MM.1S (cell line): ENCODE measurements at regions not wholly inside any gene's neighbourhood (a gene's known extent, or its start where the extent isn't known, plus 50 kb on each side); places are given as distances from the start of the nearest gene placed in this dataset.

Experiments
- DNase-seq: peaks from one replicate; pipeline ENCODE4 v3.0.0-alpha.2; 2015
- H2AFZ ChIP-seq: fragments of 300-600 bp; sonication (generic); 2 replicates; pipeline ENCODE4 v1.6.0; 2016; ENCODE audit warnings: antibody characterized with exemption, low read length
- H3F3A ChIP-seq: fragments of 300-600 bp; sonication (generic); 2 replicates; pipeline ENCODE4 v1.6.1; 2016; ENCODE audit warnings: mild to moderate bottlenecking, antibody characterized with exemption, low read length, moderate library complexity, mixed read lengths; ENCODE audit not compliant: insufficient read depth
- H3K27ac ChIP-seq: fragments of 300-600 bp; sonication (generic); 2 replicates; pipeline ENCODE4 v1.5.1; 2016; ENCODE audit warnings: mild to moderate bottlenecking, low read length
- H3K27me3 ChIP-seq: fragments of 300-600 bp; sonication (generic); replicated peaks from 2 replicates; pipeline ENCODE4 v1.6.0; 2016; ENCODE audit warnings: low read length; ENCODE audit not compliant: insufficient read depth
- H3K36me3 ChIP-seq: fragments of 300-600 bp; sonication (generic); replicated peaks from 2 replicates; pipeline ENCODE4 v1.6.1; 2016; ENCODE audit warnings: mild to moderate bottlenecking, low read length, mixed read lengths; ENCODE audit not compliant: insufficient read depth
- H3K4me1 ChIP-seq: fragments of 300-600 bp; sonication (generic); 2 replicates; pipeline ENCODE4 v1.6.1; 2016; ENCODE audit warnings: low read length, mixed read lengths
- H3K4me2 ChIP-seq: fragments of 300-600 bp; sonication (generic); 2 replicates; pipeline ENCODE4 v1.6.0; 2016; ENCODE audit warnings: low read depth, low read length
- H3K4me3 ChIP-seq: fragments of 300-600 bp; sonication (generic); 2 replicates; pipeline ENCODE4 v1.5.1; 2016; ENCODE audit warnings: low read length, mixed read lengths
- H3K79me2 ChIP-seq: fragments of 300-600 bp; sonication (generic); 2 replicates; pipeline ENCODE4 v1.6.1; 2016; ENCODE audit warnings: mixed run types, low read length, mixed read lengths
- H3K9ac ChIP-seq: fragments of 300-600 bp; sonication (generic); 2 replicates; pipeline ENCODE4 v1.6.1; 2016; ENCODE audit warnings: low read length, mixed read lengths
- H3K9me2 ChIP-seq: fragments of 300-600 bp; sonication (generic); replicated peaks from 2 replicates; pipeline ENCODE4 v1.6.1; 2016; ENCODE audit warnings: mild to moderate bottlenecking, low read length, mixed read lengths; ENCODE audit not compliant: insufficient read depth
- H3K9me3 ChIP-seq: fragments of 300-600 bp; sonication (generic); replicated peaks from 2 replicates; pipeline ENCODE4 v1.6.1; 2016; ENCODE audit warnings: mild to moderate bottlenecking, low read length, mixed read lengths; ENCODE audit not compliant: insufficient read depth
- H4K20me1 ChIP-seq: fragments of 300-600 bp; sonication (generic); 2 replicates; pipeline ENCODE4 v1.6.1; 2016; ENCODE audit warnings: mild to moderate bottlenecking, low read length, moderate library complexity, mixed read lengths; ENCODE audit not compliant: insufficient read depth
- EZH2 ChIP-seq: fragments of 300-600 bp; sonication (generic); optimal IDR thresholded peaks from 2 replicates; pipeline ENCODE3; 2017; ENCODE audit warnings: low read depth, mild to moderate bottlenecking, antibody characterized with exemption, low read length, mixed read lengths
- EZH2phosphoT487 ChIP-seq: fragments of 300-600 bp; sonication (generic); IDR thresholded peaks from 2 replicates; pipeline ENCODE4 v1.6.1; 2018; ENCODE audit warnings: antibody characterized with exemption, low read length
- TF ChIP-seq, protein P1 (sequence below): fragments of 300-600 bp; sonication (generic); IDR thresholded peaks from 2 replicates; pipeline ENCODE4 v1.5.1; 2016; ENCODE audit warnings: antibody characterized with exemption, low read length, mixed read lengths

DNA sequence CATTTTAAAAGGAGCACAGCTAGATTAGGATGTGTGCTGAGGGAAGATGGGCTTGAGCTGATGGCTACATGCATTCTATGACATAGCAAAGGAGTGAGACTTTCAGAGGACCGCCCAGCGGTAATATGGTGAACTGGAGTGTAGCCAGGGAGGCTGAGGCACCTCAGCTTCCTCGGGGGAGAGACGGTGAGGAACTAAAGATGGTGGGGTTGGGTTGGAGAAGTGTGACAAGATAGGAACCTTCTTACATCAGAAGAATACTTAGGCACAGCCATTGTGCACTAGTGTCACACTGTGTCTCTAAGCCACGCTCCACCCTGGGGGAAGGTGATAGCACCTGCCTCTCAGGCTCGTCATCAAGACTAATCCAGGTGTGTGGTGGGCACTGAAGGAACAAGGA lies 118.0 kb upstream of the IRX2 start:
- TF ChIP-seq, protein P1, sequence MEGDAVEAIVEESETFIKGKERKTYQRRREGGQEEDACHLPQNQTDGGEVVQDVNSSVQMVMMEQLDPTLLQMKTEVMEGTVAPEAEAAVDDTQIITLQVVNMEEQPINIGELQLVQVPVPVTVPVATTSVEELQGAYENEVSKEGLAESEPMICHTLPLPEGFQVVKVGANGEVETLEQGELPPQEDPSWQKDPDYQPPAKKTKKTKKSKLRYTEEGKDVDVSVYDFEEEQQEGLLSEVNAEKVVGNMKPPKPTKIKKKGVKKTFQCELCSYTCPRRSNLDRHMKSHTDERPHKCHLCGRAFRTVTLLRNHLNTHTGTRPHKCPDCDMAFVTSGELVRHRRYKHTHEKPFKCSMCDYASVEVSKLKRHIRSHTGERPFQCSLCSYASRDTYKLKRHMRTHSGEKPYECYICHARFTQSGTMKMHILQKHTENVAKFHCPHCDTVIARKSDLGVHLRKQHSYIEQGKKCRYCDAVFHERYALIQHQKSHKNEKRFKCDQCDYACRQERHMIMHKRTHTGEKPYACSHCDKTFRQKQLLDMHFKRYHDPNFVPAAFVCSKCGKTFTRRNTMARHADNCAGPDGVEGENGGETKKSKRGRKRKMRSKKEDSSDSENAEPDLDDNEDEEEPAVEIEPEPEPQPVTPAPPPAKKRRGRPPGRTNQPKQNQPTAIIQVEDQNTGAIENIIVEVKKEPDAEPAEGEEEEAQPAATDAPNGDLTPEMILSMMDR, result no peak
- TF ChIP-seq EZH2phosphoT487 (no peak), EZH2 (no peak)
- H3K4me2 ChIP-seq, result no peak overlapping the region
- no peaks in the 10 kb centered on the region for H3F3A ChIP-seq
- no peak overlapping the region for H3K4me3 ChIP-seq
- DNase-seq, result no peak
- H3K36me3 ChIP-seq, result no peaks in the 10 kb centered on the region
- H3K79me2 ChIP-seq, result no peaks in the 10 kb centered on the region
- no peaks in the 10 kb centered on the region for H3K9me2 ChIP-seq
- no peak overlapping the region for H3K9ac ChIP-seq
- no peaks in the 10 kb centered on the region for H4K20me1 ChIP-seq
- H3K9me3 ChIP-seq, result no peaks in the 10 kb centered on the region; the same call in 1 of the 2 replicates
- H3K4me1 ChIP-seq, result no peaks in the 10 kb centered on the region
- H3K27ac ChIP-seq, result no peak overlapping the region
- no peaks in the 10 kb centered on the region for H3K27me3 ChIP-seq
- no peak overlapping the region for H2AFZ ChIP-seq

GRCh38 chr5:2867373-2867933 lies 116.0 kb upstream of the IRX2 start:
- Histone ChIP-seq H3F3A (no peaks in the 10 kb centered on the region), H2AFZ (no peak overlapping the region), H3K4me2 (no peak overlapping the region), H3K27ac (no peak overlapping the region), H3K9me3 (no peaks in the 10 kb centered on the region; the same call in 1 of the 2 replicates), H3K36me3 (no peaks in the 10 kb centered on the region), H3K9me2 (no peaks in the 10 kb centered on the region), H3K79me2 (no peaks in the 10 kb centered on the region), H3K9ac (no peak overlapping the region), H3K27me3 (no peaks in the 10 kb centered on the region), H3K4me1 (no peaks in the 10 kb centered on the region), H3K4me3 (no peak overlapping the region), H4K20me1 (no peaks in the 10 kb centered on the region)
- no peak for DNase-seq
- TF ChIP-seq EZH2, result no peak
- TF ChIP-seq, protein P1, result no peak
- no peak for TF ChIP-seq EZH2phosphoT487

DNA sequence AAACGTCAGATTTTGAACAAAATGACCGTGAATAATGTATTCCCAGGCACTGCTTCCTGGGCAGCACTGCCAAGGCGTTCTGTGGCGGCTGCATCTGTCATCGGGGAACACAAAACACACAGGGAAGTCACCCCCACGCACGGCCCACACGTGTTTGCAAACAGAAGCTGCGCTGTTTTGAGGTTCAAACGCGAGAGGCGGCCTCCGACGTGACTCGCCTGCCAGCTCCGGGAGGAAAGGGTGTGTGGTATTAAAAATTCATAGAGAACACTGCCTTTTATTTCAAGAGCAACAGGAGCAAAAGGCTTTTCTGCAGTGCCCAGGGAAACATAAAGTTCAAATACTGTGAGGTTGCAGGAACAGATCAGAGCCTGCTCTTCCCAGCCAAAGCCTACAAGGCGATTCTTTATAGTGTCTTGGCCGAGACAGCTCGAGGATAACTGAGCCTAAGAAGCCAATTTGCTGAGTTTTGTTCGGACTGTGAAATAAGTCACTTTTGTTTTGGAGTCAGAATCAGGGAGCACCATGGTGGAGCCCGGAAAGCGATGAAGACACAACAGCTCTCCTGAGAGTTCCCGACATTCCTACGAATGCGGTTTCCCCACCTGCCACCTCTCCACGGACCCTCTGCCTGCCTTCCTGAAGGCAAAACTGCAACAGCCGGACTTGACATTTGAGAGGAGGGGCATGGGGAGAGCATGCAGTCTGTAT lies 115.3 kb upstream of the IRX2 start:
- Histone ChIP-seq H3K36me3 (no peaks in the 10 kb centered on the region), H3K9me2 (no peaks in the 10 kb centered on the region), H3F3A (no peaks in the 10 kb centered on the region), H3K9me3 (no peaks in the 10 kb centered on the region; the same call in 1 of the 2 replicates), H3K79me2 (no peaks in the 10 kb centered on the region), H4K20me1 (no peaks in the 10 kb centered on the region), H3K4me2 (no peak overlapping the region), H3K4me1 (no peaks in the 10 kb centered on the region), H2AFZ (no peak overlapping the region), H3K27me3 (no peaks in the 10 kb centered on the region), H3K27ac (no peak overlapping the region), H3K4me3 (no peak overlapping the region), H3K9ac (no peak overlapping the region)
- TF ChIP-seq EZH2 (no peak), EZH2phosphoT487 (no peak)
- TF ChIP-seq, protein P1, result no peak
- no peak for DNase-seq
